Gastrocnemius medialis (tissue), 4 donors: ENCODE measurements at regions not wholly inside any gene's neighbourhood (a gene's known extent, or its start where the extent isn't known, plus 50 kb on each side); places are given as distances from the start of the nearest gene placed in this dataset.

ENCODE experiments used
- ATAC-seq, 2 donors: fragments of 150-250 bp; one replicate each; pipeline ENCODE4 v1.9.1; 2016
- DNase-seq, 2 donors: peaks; one replicate each; pipeline ENCODE4 v3.0.0-alpha.2; 2019
- H3K27ac ChIP-seq, 4 donors: fragments of 200-600 bp; sonication (generic); 1 replicate in 1 of 4; 2 replicates in 3 of 4; pipeline ENCODE4 v1.5.1; 2016 to 2018; ENCODE audit warnings: mild to moderate bottlenecking in 2 of 4, moderate library complexity in 1 of 4
- H3K27me3 ChIP-seq, 3 donors: fragments of 200-600 bp; sonication (generic) in 2 of 3; 1 replicate in 1 of 3; 2 replicates in 2 of 3; pipeline versions ENCODE4 v1.5.1 to v1.6.0; 2016 to 2019; ENCODE audit warnings: mild to moderate bottlenecking in 1 of 3, moderate library complexity in 1 of 3
- H3K36me3 ChIP-seq, 2 donors: fragments of 200-600 bp; sonication (generic) in 1 of 2; one replicate each; pipeline ENCODE4 v1.5.1; 2017 to 2018
- H3K4me1 ChIP-seq, 2 donors: fragments of 200-600 bp; sonication (generic) in 1 of 2; one replicate each; pipeline ENCODE4 v1.5.1; 2016 to 2017; ENCODE audit warnings: mild to moderate bottlenecking in 2 of 2
- H3K4me3 ChIP-seq, 4 donors: fragments of 200-600 bp; sonication (generic) in 3 of 4; 1 replicate in 1 of 4; 2 replicates in 3 of 4; pipeline ENCODE4 v1.5.1; 2016 to 2019; ENCODE audit warnings: mild to moderate bottlenecking in 2 of 4
- H3K9me3 ChIP-seq, 3 donors: fragments of 200-600 bp; sonication (generic) in 2 of 3; 1 replicate in 1 of 3; 2 replicates in 2 of 3; pipeline ENCODE4 v1.5.1; 2016 to 2019
- POLR2A ChIP-seq, 2 donors: fragments of 450-650 bp; IDR thresholded peaks; one replicate each; pipeline ENCODE4 v1.6.1; 2017; ENCODE audit warnings: antibody characterized with exemption in 2 of 2, mild to moderate bottlenecking in 2 of 2, moderate library complexity in 2 of 2
- in situ Hi-C, 4 donors: fragments of 200-750 bp; cut with MboI; loops; one replicate each; pipeline versions ENCODE4 v1.15.0 to v1.8.0; 2017; ENCODE audit warnings: low sequenced_read_pairs in 4 of 4
- intact Hi-C: fragments of 100-400 bp; cut with DNase I; formaldehyde crosslinking; loops from one replicate; pipeline ENCODE4 v1.15.1; 2023; ENCODE audit warnings: low total_unique reads
- TF ChIP-seq, protein P1 (sequence below), 5 experiments: fragments of 450-650 bp in 3 of 5; fragments of 200-600 bp in 2 of 5; sonication (generic) in 2 of 5; IDR thresholded peaks in 4 of 5; conservative IDR thresholded peaks in 1 of 5; 1 replicate in 4 of 5; 2 replicates in 1 of 5; pipeline ENCODE4 v1.5.1; 2016 to 2019; ENCODE audit warnings: antibody characterized with exemption in 5 of 5, mild to moderate bottlenecking in 3 of 5, moderate library complexity in 3 of 5

DNA sequence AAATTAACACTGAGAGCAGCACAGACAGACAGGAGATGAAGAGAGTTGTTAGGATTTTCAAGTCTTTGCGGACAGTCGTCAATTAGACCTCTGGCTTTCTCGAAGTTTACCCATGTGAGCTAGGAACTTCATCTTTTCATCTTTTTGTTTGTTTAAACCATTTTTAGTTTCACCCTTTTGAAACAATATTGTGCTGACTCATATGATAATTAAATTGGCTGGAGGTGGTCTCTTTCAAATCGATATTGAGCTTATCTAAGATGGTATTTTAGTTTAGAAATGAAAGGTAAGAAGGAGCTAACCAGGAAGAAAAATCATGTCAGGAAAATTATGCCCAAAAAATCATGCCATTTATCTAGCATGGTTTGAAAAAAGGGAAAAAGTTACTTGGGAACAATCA, 415.8 kb upstream of the SEMA3A start:
- TF ChIP-seq POLR2A (IDR thresholded peaks at IDR 0.05) = no peak
- TF ChIP-seq, protein P1, sequence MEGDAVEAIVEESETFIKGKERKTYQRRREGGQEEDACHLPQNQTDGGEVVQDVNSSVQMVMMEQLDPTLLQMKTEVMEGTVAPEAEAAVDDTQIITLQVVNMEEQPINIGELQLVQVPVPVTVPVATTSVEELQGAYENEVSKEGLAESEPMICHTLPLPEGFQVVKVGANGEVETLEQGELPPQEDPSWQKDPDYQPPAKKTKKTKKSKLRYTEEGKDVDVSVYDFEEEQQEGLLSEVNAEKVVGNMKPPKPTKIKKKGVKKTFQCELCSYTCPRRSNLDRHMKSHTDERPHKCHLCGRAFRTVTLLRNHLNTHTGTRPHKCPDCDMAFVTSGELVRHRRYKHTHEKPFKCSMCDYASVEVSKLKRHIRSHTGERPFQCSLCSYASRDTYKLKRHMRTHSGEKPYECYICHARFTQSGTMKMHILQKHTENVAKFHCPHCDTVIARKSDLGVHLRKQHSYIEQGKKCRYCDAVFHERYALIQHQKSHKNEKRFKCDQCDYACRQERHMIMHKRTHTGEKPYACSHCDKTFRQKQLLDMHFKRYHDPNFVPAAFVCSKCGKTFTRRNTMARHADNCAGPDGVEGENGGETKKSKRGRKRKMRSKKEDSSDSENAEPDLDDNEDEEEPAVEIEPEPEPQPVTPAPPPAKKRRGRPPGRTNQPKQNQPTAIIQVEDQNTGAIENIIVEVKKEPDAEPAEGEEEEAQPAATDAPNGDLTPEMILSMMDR (IDR thresholded peaks at IDR 0.05 in 4 of 5, conservative IDR thresholded peaks at IDR 0.05 in 1 of 5) = no peak
- H3K9me3 ChIP-seq = no peaks in the 10 kb centered on the region
- H3K4me3 ChIP-seq = no peak overlapping the region
- no peaks in the 10 kb centered on the region for H3K27me3 ChIP-seq
- H3K27ac ChIP-seq = no peak overlapping the region
- H3K4me1 ChIP-seq = no peaks in the 10 kb centered on the region
- no peak for DNase-seq
- no peaks in the 10 kb centered on the region for H3K36me3 ChIP-seq
- in situ Hi-C loops = no loop called here
- intact Hi-C loops = no loop called here
- ATAC-seq = no peak

DNA sequence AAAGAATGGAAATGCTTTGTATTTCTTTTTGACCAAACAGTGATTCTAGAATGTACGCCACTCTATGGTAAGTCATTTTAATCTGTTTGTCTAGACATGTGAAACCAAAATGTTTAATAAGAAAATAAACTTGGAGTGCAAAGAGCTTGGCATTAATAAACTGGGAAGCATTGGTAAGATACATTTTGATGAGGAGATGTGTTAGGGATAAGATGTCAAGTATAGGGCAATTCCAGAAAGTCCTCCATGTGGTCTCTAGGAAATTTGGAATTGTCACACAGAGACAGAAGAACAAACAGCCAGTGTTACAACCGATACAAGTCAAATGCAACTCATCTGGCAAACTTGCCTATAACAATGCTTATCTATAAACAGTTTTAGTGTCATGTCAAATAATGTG, 410.7 kb upstream of the SEMA3A start:
- intact Hi-C loops (no loop called here), in situ Hi-C loops (no loop called here)
- no peak for ATAC-seq
- no peak overlapping the region for H3K27ac ChIP-seq
- no peaks in the 10 kb centered on the region for H3K4me1 ChIP-seq
- no peak overlapping the region for H3K4me3 ChIP-seq
- H3K27me3 ChIP-seq = no peaks in the 10 kb centered on the region
- no peak for DNase-seq
- no peak for TF ChIP-seq POLR2A (IDR thresholded peaks at IDR 0.05)
- TF ChIP-seq, protein P1 (IDR thresholded peaks at IDR 0.05 in 4 of 5, conservative IDR thresholded peaks at IDR 0.05 in 1 of 5) = no peak
- H3K36me3 ChIP-seq = no peaks in the 10 kb centered on the region
- no peaks in the 10 kb centered on the region for H3K9me3 ChIP-seq

DNA sequence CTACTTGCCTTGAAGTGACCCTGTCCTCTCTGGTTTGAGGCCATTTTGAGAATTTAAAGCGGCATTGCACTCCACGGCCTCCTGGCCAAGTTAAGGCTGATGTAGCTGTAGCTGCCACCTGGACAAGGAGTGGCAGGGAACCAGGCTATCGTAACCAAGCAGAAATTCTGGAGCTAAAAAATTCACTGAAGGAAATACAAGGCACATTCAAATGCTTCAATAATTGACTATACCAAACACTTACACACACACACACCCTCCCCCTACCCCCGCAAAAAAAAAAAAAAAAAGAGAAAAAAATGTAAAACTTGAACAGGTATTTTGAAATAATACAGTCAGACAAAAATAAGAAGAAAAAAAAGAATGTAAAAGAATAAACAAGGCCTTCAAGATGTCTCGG, 409.0 kb upstream of the SEMA3A start:
- Histone ChIP-seq H3K9me3 (no peaks in the 10 kb centered on the region), H3K27ac (no peak overlapping the region), H3K4me1 (no peaks in the 10 kb centered on the region), H3K4me3 (no peak overlapping the region), H3K27me3 (no peaks in the 10 kb centered on the region), H3K36me3 (no peaks in the 10 kb centered on the region)
- intact Hi-C loops (no loop called here), in situ Hi-C loops (no loop called here)
- DNase-seq = no peak
- ATAC-seq = no peak
- TF ChIP-seq, protein P1 (IDR thresholded peaks at IDR 0.05 in 4 of 5, conservative IDR thresholded peaks at IDR 0.05 in 1 of 5) = no peak
- TF ChIP-seq POLR2A (IDR thresholded peaks at IDR 0.05) = no peak

DNA sequence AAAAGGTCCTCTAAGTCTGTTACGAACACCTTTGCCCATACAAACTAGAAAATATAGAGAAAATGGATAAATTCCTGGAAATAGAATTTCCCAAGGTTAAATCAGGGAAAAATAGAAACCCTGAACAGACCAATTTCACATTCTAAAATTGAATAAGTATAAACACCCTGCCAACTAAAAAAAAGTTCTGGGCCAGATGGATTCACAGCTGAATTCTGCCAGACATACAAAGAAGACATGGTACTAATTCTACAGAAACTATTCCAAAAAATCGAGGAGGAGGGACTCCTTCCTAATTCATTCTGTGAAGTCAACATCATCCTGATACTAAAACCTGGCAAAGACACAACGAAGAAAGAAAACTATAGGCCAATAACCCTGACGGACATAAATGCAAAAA, 400.4 kb upstream of the SEMA3A start:
- in situ Hi-C loops = no loop called here
- TF ChIP-seq, protein P1 (IDR thresholded peaks at IDR 0.05 in 4 of 5, conservative IDR thresholded peaks at IDR 0.05 in 1 of 5) = no peak
- no peak for TF ChIP-seq POLR2A (IDR thresholded peaks at IDR 0.05)
- Histone ChIP-seq H3K9me3 (no peaks in the 10 kb centered on the region), H3K4me3 (no peak overlapping the region), H3K36me3 (no peaks in the 10 kb centered on the region), H3K4me1 (no peaks in the 10 kb centered on the region), H3K27ac (no peak overlapping the region), H3K27me3 (no peaks in the 10 kb centered on the region)
- ATAC-seq = no peak
- DNase-seq = no peak
- intact Hi-C loops = no loop called here

DNA sequence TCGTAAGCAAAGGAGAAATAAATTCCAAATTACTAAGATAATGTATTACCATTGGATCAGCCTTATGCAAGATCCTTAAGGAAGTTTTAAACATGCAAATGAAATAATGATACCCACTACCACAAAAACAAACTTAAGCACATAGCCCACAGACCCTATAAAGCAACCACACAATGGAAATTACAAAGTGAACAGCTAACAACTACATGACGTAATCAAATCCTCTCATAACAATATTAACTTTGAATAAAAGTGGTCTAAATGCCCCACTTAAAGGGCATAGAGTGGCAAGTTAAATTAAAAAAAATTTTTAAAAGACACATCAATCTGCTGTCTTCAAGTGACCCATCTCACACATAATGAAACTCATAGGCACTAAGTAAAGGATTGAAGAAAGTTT, 397.3 kb upstream of the SEMA3A start:
- no peak for TF ChIP-seq POLR2A (IDR thresholded peaks at IDR 0.05)
- TF ChIP-seq, protein P1 (IDR thresholded peaks at IDR 0.05 in 4 of 5, conservative IDR thresholded peaks at IDR 0.05 in 1 of 5) = no peak
- no peak for ATAC-seq
- Histone ChIP-seq H3K9me3 (no peaks in the 10 kb centered on the region), H3K4me3 (no peak overlapping the region), H3K4me1 (no peaks in the 10 kb centered on the region), H3K27me3 (no peaks in the 10 kb centered on the region), H3K27ac (no peak overlapping the region), H3K36me3 (no peaks in the 10 kb centered on the region)
- intact Hi-C loops (no loop called here), in situ Hi-C loops (no loop called here)
- no peak for DNase-seq
